Heart left ventricle (tissue), 16 donors: ENCODE measurements at regions not wholly inside any gene's neighbourhood (a gene's known extent, or its start where the extent isn't known, plus 50 kb on each side); places are given as distances from the start of the nearest gene placed in this dataset.

Experiments
- ATAC-seq, 4 donors: fragments of 200-7000 bp; cut with Tn5 transposase; one replicate each; pipeline ENCODE4 v1.9.1; 2020 to 2022; ENCODE audit warnings: moderate library complexity in 4 of 4, mild to moderate bottlenecking in 3 of 4, moderate number of reproducible peaks in 1 of 4
- DNase-seq, 5 donors: peaks; one replicate each; pipeline ENCODE4 v3.0.0-alpha.2; 2020
- H3K27ac ChIP-seq, 12 donors: fragments of 200-600 bp; sonication (generic) in 4 of 12; one replicate each; pipeline versions ENCODE4 v1.5.0 to v1.8.0; 2016 to 2022; ENCODE audit warnings: mild to moderate bottlenecking in 2 of 12
- H3K27me3 ChIP-seq, 9 donors: fragments of 200-600 bp; sonication (generic) in 2 of 9; one replicate each; pipeline versions ENCODE4 v1.5.1 to v1.8.0; 2016 to 2022; ENCODE audit warnings: mild to moderate bottlenecking in 3 of 9
- H3K36me3 ChIP-seq, 9 donors: fragments of 200-600 bp; sonication (generic) in 2 of 9; one replicate each; pipeline versions ENCODE4 v1.5.0 to v1.8.0; 2018 to 2022; ENCODE audit warnings: mild to moderate bottlenecking in 2 of 9
- H3K4me1 ChIP-seq, 12 donors: fragments of 200-600 bp; sonication (generic) in 4 of 12; one replicate each; pipeline versions ENCODE4 v1.5.0 to v1.8.0; 2016 to 2022; ENCODE audit warnings: mild to moderate bottlenecking in 3 of 12
- H3K4me3 ChIP-seq, 12 donors: fragments of 200-600 bp; sonication (generic) in 4 of 12; one replicate each; pipeline versions ENCODE4 v1.5.0 to v1.8.0; 2017 to 2022; ENCODE audit warnings: mild to moderate bottlenecking in 9 of 12, moderate library complexity in 4 of 12
- H3K9me3 ChIP-seq, 12 donors: fragments of 200-600 bp; sonication (generic) in 4 of 12; one replicate each; pipeline versions ENCODE4 v1.5.0 to v1.8.0; 2016 to 2022; ENCODE audit warnings: mild to moderate bottlenecking in 1 of 12
- CTCF ChIP-seq, 12 donors: fragments of 200-600 bp; sonication (generic) in 4 of 12; IDR thresholded peaks; one replicate each; pipeline versions ENCODE4 v1.5.0 to v1.8.0; 2018 to 2022; ENCODE audit warnings: antibody characterized with exemption in 12 of 12, mild to moderate bottlenecking in 5 of 12
- POLR2A ChIP-seq, 2 donors: fragments of 450-650 bp; IDR thresholded peaks; one replicate each; pipeline ENCODE4 v1.6.1; 2017; ENCODE audit warnings: antibody characterized with exemption in 2 of 2, mild to moderate bottlenecking in 2 of 2, moderate library complexity in 2 of 2
- WGBS, 4 donors: extraction: QIAGEN DNeasy Blood & Tissue Kit in 2 of 4; methylation state at CpG; one replicate each; pipeline versions ENCODE4 v1.1.5 to v1.1.7; 2013 to 2018; 5-methylcytosine and 5-hydroxymethylcytosine counted together
- intact Hi-C, 10 donors: fragments of 100-400 bp; cut with DNase I; formaldehyde crosslinking; loops; one replicate each; pipeline versions ENCODE4 v1.11.1 to v1.14.2; 2022
- donor health status: ischemic (EF 13 %, LVEDD 7.1; RV severe dilation, severe dysfunction).
- donor health status: healthy with polysubstance abuse.
- donor health status: DM: no; HTN: yes; CAD: no.
- donor health status: DM: no; HTN: no; CAD: no.
- donor health status: ischemic (EF 25% LVEDD 6.9; RV normal size, moderate dysfunction).
- donor health status: ischemic (EF 25% LVEDD 5.7; RV mildly dilated, moderate dysfunction).
- donor health status: healthy.
- donor health status: DM: yes; HTN: yes; CAD: no.
- donor health status: ischemic (EF 35%, LVEDD 5.7; RV mildly dilated, moderate dysfunction).
- donor health status: nonischemic (EF 11% LVEDD 7.7; RV severe dilation, severe dysfunction).
- donor health status: DM: yes; HTN: yes; CAD: no.
- donor health status: PGD.
- donor health status: ischemic (EF 29% LVEDD 5.4; RV normal size, mild dysfunction).
- donor health status: nonischemic (EF 23%, LVEDD 6.1; RV moderate dilation, normal function).

- WGBS, 4 donors = 67 to 74% (median 73%) methylated on average over 15 of the region's 15 CpGs
- Histone ChIP-seq H3K4me3 (no peak overlapping the region), H3K36me3 (no peaks in the 10 kb centered on the region), H3K4me1 (peaks cover 0 to 32% (median 2%) of the 10 kb centered on the region in 12 donors), H3K9me3 (no peaks in the 10 kb centered on the region), H3K27ac (peak overlapping the region in 11 of 12 donors; percentile 8 to 68 (median 57)), H3K27me3 (peaks cover 0 to 23% (median 0%) of the 10 kb centered on the region in 9 donors)
- intact Hi-C loops = no loop called here
- peak in 3 of 5 donors; percentile 38 to 63 (median 55) for DNase-seq
- no peak for TF ChIP-seq POLR2A (IDR thresholded peaks at IDR 0.05)
- TF ChIP-seq CTCF (IDR thresholded peaks at IDR 0.05) = no peak
- peak; percentile 33 to 87 (median 58) for ATAC-seq
Observed at GRCh38 chr20:57964011-57964862, 254.4 kb upstream of the PMEPA1 start.

- peaks cover 0 to 32% (median 2%) of the 10 kb centered on the region in 12 donors for H3K4me1 ChIP-seq
- ATAC-seq = peak in 1 of 4 donors; percentile 46
- WGBS, 4 donors = 36 to 52% (median 40%) methylated on average over 19 of the region's 19 CpGs
- H3K27ac ChIP-seq = peak overlapping the region in 1 of 12 donors; percentile 5
- H3K9me3 ChIP-seq = no peaks in the 10 kb centered on the region
- intact Hi-C loops = no loop called here
- DNase-seq = no peak
- peaks cover 0 to 1% (median 0%) of the 10 kb centered on the region in 9 donors for H3K27me3 ChIP-seq
- H3K36me3 ChIP-seq = no peaks in the 10 kb centered on the region
- TF ChIP-seq POLR2A (IDR thresholded peaks at IDR 0.05) = no peak
- no peak for TF ChIP-seq CTCF (IDR thresholded peaks at IDR 0.05)
- no peak overlapping the region for H3K4me3 ChIP-seq
Observed at GRCh38 chr20:57960803-57961575, 251.2 kb upstream of the PMEPA1 start.

- intact Hi-C loops = no loop called here
- Histone ChIP-seq H3K27ac (peak overlapping the region in 1 of 12 donors; percentile 33), H3K36me3 (no peaks in the 10 kb centered on the region), H3K4me3 (no peak overlapping the region), H3K27me3 (no peaks in the 10 kb centered on the region), H3K9me3 (no peaks in the 10 kb centered on the region), H3K4me1 (peaks cover 0 to 23% (median 2%) of the 10 kb centered on the region in 12 donors)
- no peak for DNase-seq
- TF ChIP-seq POLR2A (IDR thresholded peaks at IDR 0.05) (no peak), CTCF (IDR thresholded peaks at IDR 0.05) (no peak)
- WGBS, 4 donors = 92 to 100% (median 95%) methylated on average over 4 of the region's 4 CpGs
- no peak for ATAC-seq
Observed at GRCh38 chr20:57959589-57959988, 249.8 kb upstream of the PMEPA1 start.

- peak overlapping the region in 1 of 12 donors; percentile 33 for H3K27ac ChIP-seq
- TF ChIP-seq CTCF (IDR thresholded peaks at IDR 0.05) (no peak), POLR2A (IDR thresholded peaks at IDR 0.05) (no peak)
- 87 to 92% (median 91%) methylated on average over 12 of the region's 12 CpGs for WGBS, 4 donors
Observed at GRCh38 chr20:57959018-57959417, 249.2 kb upstream of the PMEPA1 start.

More at GRCh38 chr20:57959018-57959417, 249.2 kb upstream of the PMEPA1 start:
- H3K27me3 ChIP-seq = no peaks in the 10 kb centered on the region
- intact Hi-C loops = no loop called here
- H3K4me3 ChIP-seq = no peak overlapping the region
- no peak for DNase-seq
- no peak for ATAC-seq
- H3K9me3 ChIP-seq = no peaks in the 10 kb centered on the region
- no peaks in the 10 kb centered on the region for H3K36me3 ChIP-seq
- H3K4me1 ChIP-seq = peaks cover 0 to 18% (median under 1%) of the 10 kb centered on the region in 12 donors
